Stimulated activated naive B cell treated with anti-CD40 and anti-IgM and Interleukin-4, amounts not matched to agents 10 μg/mL and 1 μg/mL and 100 μg/mL, for 72 hours (primary cell): ENCODE measurements at regions not wholly inside any gene's neighbourhood (a gene's known extent, or its start where the extent isn't known, plus 50 kb on each side); places are given as distances from the start of the nearest gene placed in this dataset.
A peak's percentile ranks its signal among the peaks of the same experiment; 100 is the strongest.

ENCODE experiments used
- ATAC-seq, 2 donors: fragments of 150-1000 bp; cut with Tn5 transposase; replicated peaks; 2 replicates each; pipeline ENCODE4 v1.10.0; 2021; ENCODE audit warnings: moderate library complexity in 1 of 2
- DNase-seq: peaks from one replicate; pipeline ENCODE4 v3.0.0; 2021
- H3K27ac Mint-ChIP-seq: one replicate; pipeline ENCODE4 v1.8.0; 2022; ENCODE audit warnings: mild to moderate bottlenecking, mixed read lengths
- H3K27me3 Mint-ChIP-seq, 2 donors: one replicate each; pipeline ENCODE4 v1.8.0; 2022; ENCODE audit warnings: mixed read lengths in 2 of 2
- H3K36me3 Mint-ChIP-seq, 2 donors: one replicate each; pipeline ENCODE4 v1.8.0; 2022; ENCODE audit warnings: mixed read lengths in 2 of 2, mild to moderate bottlenecking in 1 of 2
- H3K4me1 Mint-ChIP-seq, 2 donors: one replicate each; pipeline ENCODE4 v1.8.0; 2022; ENCODE audit warnings: mixed read lengths in 2 of 2, mild to moderate bottlenecking in 1 of 2
- H3K4me3 Mint-ChIP-seq, 2 donors: one replicate each; pipeline ENCODE4 v1.8.0; 2022; ENCODE audit warnings: mild to moderate bottlenecking in 2 of 2, mixed read lengths in 2 of 2, moderate library complexity in 1 of 2
- H3K9me3 Mint-ChIP-seq, 2 donors: one replicate each; pipeline ENCODE4 v1.8.0; 2022; ENCODE audit warnings: mixed read lengths in 2 of 2, mild to moderate bottlenecking in 1 of 2

GRCh38 chr15:47974724-47975123, 146.1 kb upstream of the SLC24A5 start:
- DNase-seq, result no peak
- no peak for ATAC-seq
- no peak overlapping the region for H3K4me3 Mint-ChIP-seq
- H3K36me3 Mint-ChIP-seq, result no peaks in the 10 kb centered on the region
- H3K9me3 Mint-ChIP-seq, result peaks cover 0 to 5% of the 10 kb centered on the region in 2 donors
- no peaks in the 10 kb centered on the region for H3K4me1 Mint-ChIP-seq
- H3K27ac Mint-ChIP-seq, result no peak overlapping the region
- H3K27me3 Mint-ChIP-seq, result peaks cover 5 to 6% of the 10 kb centered on the region in 2 donors

GRCh38 chr15:47975427-47975826, 145.4 kb upstream of the SLC24A5 start:
- H3K36me3 Mint-ChIP-seq, result no peaks in the 10 kb centered on the region
- peaks cover 0 to 5% of the 10 kb centered on the region in 2 donors for H3K9me3 Mint-ChIP-seq
- no peak overlapping the region for H3K4me3 Mint-ChIP-seq
- no peaks in the 10 kb centered on the region for H3K4me1 Mint-ChIP-seq
- ATAC-seq (no peak), DNase-seq (no peak)
- H3K27ac Mint-ChIP-seq, result no peak overlapping the region
- peaks cover 5 to 6% of the 10 kb centered on the region in 2 donors for H3K27me3 Mint-ChIP-seq

GRCh38 chr15:47983533-47983932, 137.3 kb upstream of the SLC24A5 start:
- H3K4me3 Mint-ChIP-seq, result no peak overlapping the region
- no peak for ATAC-seq
- peaks cover 0 to 7% of the 10 kb centered on the region in 2 donors for H3K27me3 Mint-ChIP-seq
- H3K9me3 Mint-ChIP-seq, result peaks cover 0 to 1% of the 10 kb centered on the region in 2 donors
- no peak overlapping the region for H3K27ac Mint-ChIP-seq
- DNase-seq, result no peak
- no peaks in the 10 kb centered on the region for H3K36me3 Mint-ChIP-seq
- no peaks in the 10 kb centered on the region for H3K4me1 Mint-ChIP-seq

DNA sequence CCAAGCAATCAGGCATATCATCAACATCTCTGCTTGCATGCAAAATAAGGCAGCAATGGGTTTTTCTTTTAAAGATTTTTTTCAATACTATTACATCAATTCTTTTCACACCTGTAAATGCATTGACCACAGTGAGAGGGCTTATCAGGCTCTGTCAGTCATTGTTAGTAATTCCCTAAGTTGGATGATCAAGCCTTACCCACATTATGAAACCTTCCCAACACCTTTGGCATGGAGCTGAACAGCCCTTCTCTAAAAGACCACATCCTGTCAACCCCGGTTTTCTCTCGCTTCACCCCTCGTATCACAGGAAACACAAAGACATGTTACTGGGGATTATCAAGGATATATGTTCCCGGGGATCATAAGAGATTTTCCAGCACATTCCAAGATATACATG, 135.2 kb upstream of the SLC24A5 start:
- Mint-ChIP-seq H3K27me3 (peaks cover 0 to 7% of the 10 kb centered on the region in 2 donors), H3K4me3 (no peak overlapping the region), H3K36me3 (no peaks in the 10 kb centered on the region), H3K4me1 (no peaks in the 10 kb centered on the region), H3K9me3 (no peaks in the 10 kb centered on the region), H3K27ac (no peak overlapping the region)
- no peak for ATAC-seq
- no peak for DNase-seq

GRCh38 chr15:47987461-47987860, 133.3 kb upstream of the SLC24A5 start:
- Mint-ChIP-seq H3K9me3 (no peaks in the 10 kb centered on the region), H3K27me3 (peaks cover 0 to 7% of the 10 kb centered on the region in 2 donors), H3K36me3 (no peaks in the 10 kb centered on the region), H3K4me1 (no peaks in the 10 kb centered on the region), H3K4me3 (no peak overlapping the region), H3K27ac (no peak overlapping the region)
- ATAC-seq (peak in 1 of 2 donors; percentile 6), DNase-seq (no peak)

DNA sequence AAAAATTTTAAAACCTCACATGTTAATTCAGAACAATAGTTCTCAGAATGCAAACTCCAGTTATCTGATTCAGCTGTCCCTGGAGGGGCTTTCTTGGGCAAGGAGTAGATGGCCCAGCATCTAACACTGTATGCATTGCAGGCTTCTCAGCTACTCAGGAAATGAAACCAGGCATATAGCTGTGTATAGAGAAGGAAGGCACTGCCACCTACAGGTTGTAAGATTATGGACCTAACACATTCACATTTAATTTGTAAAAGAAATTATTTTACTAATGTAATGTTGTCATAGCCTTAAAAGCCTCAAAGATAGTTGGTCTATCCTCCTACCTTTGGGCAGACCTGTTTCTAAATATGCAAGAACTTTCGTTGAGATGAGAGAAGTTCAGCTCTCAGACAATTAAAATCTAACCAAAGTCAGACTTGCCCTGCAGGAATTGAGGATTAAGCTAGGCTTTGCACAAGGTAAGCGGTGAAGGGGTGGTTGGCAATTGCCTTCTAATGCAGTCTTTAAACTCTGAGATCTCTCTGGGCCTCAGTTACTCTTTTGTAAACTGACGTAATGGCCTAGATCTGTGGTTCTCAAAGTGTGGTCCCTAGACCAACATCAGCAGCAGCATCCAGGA, 132.8 kb upstream of the SLC24A5 start:
- H3K4me3 Mint-ChIP-seq, result no peak overlapping the region

DNA sequence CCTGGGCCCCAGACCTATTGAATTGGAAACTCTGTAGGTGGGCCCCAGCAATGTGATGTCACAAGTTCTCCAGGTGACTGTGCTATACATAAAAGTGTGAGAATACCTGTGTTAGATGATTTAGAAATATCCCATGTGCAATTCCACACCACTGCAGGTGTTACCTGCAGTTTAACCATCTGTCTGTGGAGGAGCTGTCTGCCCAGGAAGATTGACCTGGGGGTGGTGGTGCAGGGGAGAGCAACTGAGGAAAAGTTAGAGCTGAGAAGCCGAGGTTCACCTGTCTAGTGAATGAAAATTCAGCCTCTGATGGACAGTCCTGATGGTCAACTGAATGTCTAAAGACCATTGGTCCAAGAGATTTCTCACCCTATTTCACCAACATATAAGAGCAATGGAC, 132.2 kb upstream of the SLC24A5 start:
- Mint-ChIP-seq H3K36me3 (no peaks in the 10 kb centered on the region), H3K4me1 (no peaks in the 10 kb centered on the region), H3K9me3 (no peaks in the 10 kb centered on the region), H3K4me3 (no peak overlapping the region), H3K27me3 (peaks cover 0 to 7% of the 10 kb centered on the region in 2 donors), H3K27ac (no peak overlapping the region)
- DNase-seq (no peak), ATAC-seq (no peak)

More for the DNA sequence above, 132.8 kb upstream of the SLC24A5 start:
- ATAC-seq (peak; percentile 96 to 97), DNase-seq (no peak)
- no peaks in the 10 kb centered on the region for H3K4me1 Mint-ChIP-seq
- H3K9me3 Mint-ChIP-seq, result no peaks in the 10 kb centered on the region
- H3K27me3 Mint-ChIP-seq, result peaks cover 0 to 7% of the 10 kb centered on the region in 2 donors
- no peak overlapping the region for H3K27ac Mint-ChIP-seq
- no peaks in the 10 kb centered on the region for H3K36me3 Mint-ChIP-seq

DNA sequence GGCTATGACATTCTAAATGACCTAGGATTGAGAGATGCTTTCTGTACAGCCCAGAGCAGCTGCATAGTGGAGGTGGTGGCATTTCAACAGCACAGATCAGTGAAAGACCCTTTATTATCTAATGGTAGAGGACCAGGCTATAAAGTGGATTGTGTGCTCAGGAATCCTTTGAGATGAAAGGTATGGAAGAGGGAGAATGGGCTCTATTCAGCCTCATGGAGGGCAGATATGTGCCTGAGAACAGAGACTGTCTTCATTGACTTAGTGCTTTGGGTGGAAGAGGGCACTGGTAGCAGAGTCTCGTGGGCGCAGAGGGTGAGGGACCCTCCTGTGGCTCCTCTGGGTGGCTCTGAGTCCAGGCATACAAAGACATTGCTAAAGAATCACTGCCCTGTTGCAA, 130.0 kb upstream of the SLC24A5 start:
- Mint-ChIP-seq H3K27me3 (peaks cover 0 to 7% of the 10 kb centered on the region in 2 donors), H3K4me3 (no peak overlapping the region), H3K27ac (no peak overlapping the region), H3K4me1 (no peaks in the 10 kb centered on the region), H3K36me3 (no peaks in the 10 kb centered on the region), H3K9me3 (no peaks in the 10 kb centered on the region)
- no peak for DNase-seq
- ATAC-seq, result no peak

- no peak for ATAC-seq
- Mint-ChIP-seq H3K9me3 (no peaks in the 10 kb centered on the region), H3K36me3 (no peaks in the 10 kb centered on the region), H3K4me3 (no peak overlapping the region), H3K27me3 (peaks cover 0 to 7% of the 10 kb centered on the region in 2 donors), H3K4me1 (no peaks in the 10 kb centered on the region), H3K27ac (no peak overlapping the region)
- DNase-seq, result no peak
Observed at GRCh38 chr15:47991357-47991756, 129.4 kb upstream of the SLC24A5 start.

DNA sequence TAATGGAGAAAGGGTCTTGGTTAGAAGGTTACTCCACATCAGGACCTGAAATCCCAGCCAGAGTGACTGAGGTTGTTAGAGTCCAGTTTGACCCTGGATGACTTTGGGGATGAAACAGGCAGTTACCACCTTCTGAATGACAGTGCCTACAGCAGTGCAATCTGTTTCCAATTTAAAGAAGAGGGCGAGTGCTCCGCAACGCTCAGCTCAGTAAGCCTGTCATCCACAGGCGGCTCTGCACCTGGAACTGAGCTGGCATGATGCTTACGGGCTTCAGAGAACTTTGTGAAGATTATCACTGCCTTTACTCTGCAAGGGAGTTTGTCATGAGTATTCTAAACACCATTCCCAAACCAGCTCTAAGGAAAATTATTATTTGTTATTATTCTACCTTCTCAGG, 127.7 kb upstream of the SLC24A5 start:
- H3K36me3 Mint-ChIP-seq, result no peaks in the 10 kb centered on the region

GRCh38 chr15:47997195-47998080, 123.4 kb upstream of the SLC24A5 start:
- peaks cover 0 to 4% of the 10 kb centered on the region in 2 donors for H3K9me3 Mint-ChIP-seq
- DNase-seq (no peak), ATAC-seq (no peak)
- peaks cover 10 to 12% of the 10 kb centered on the region in 2 donors for H3K4me1 Mint-ChIP-seq
- H3K27me3 Mint-ChIP-seq, result no peaks in the 10 kb centered on the region
- no peak overlapping the region for H3K27ac Mint-ChIP-seq
- no peaks in the 10 kb centered on the region for H3K36me3 Mint-ChIP-seq
- no peak overlapping the region for H3K4me3 Mint-ChIP-seq

More for the DNA sequence above, 127.7 kb upstream of the SLC24A5 start:
- Mint-ChIP-seq H3K27ac (no peak overlapping the region), H3K9me3 (no peaks in the 10 kb centered on the region), H3K4me3 (no peak overlapping the region), H3K27me3 (no peaks in the 10 kb centered on the region), H3K4me1 (no peaks in the 10 kb centered on the region)
- DNase-seq, result no peak
- ATAC-seq, result no peak

DNA sequence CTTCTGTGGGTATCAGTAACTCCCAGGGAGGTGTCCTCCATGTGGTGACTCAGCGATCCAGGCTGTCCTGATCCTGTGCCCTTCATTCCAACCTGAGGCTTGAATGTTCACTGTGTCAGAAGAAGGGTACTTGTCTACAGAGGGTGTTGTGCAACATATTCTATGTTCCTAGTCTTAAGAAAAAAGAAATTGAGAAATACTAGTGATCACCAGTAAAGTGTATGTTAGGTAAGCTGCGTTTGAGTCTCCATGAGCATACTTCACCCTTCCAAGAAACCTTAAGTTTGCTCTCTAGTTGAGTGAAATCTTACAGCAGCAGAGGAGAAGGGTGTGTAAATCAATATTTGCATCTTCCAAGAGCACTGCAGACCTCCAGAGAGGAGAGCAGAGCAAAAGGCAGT, 122.2 kb upstream of the SLC24A5 start:
- no peak for DNase-seq
- Mint-ChIP-seq H3K27me3 (no peaks in the 10 kb centered on the region), H3K36me3 (no peaks in the 10 kb centered on the region), H3K4me3 (no peak overlapping the region), H3K27ac (no peak overlapping the region), H3K9me3 (peaks cover 0 to 4% of the 10 kb centered on the region in 2 donors), H3K4me1 (peaks cover 12 to 18% of the 10 kb centered on the region in 2 donors)
- ATAC-seq, result no peak

DNA sequence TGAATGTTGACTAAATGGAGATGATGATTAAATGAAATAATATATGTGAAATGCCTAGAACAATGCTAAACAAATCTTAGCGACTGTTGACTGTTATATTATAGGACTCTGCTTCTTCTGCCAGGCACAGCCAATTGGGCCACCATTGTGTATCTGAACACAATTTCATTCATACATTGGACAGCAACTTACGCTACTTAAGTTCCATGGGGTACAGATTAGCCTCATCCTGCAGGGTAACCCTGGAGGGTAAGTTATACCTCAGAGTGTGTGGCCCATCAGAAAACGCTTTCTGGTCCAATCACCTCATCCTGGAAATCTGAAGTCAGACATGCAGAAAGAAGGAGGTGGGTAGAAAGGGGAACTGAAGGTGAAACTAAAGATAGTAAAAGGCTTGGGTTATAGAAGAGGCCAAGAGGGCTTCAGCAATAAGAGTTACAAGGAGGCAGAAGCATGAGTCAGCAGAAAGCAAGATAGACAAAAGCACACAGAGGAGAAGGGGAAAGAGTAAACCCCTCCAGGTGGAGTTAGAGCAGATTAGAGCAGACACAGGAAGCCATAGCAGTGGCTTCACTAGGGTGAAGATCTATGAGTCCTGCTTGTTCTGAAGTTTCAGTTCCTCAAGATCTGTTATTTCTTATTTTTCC, 119.3 kb upstream of the SLC24A5 start:
- Mint-ChIP-seq H3K4me1 (peaks cover 12 to 18% of the 10 kb centered on the region in 2 donors), H3K27ac (peak overlapping the region; percentile 10), H3K9me3 (peaks cover 0 to 4% of the 10 kb centered on the region in 2 donors), H3K36me3 (no peaks in the 10 kb centered on the region), H3K27me3 (peaks cover 0 to 11% of the 10 kb centered on the region in 2 donors), H3K4me3 (no peak overlapping the region)
- ATAC-seq (peak; percentile 87 to 89), DNase-seq (no peak)

- Mint-ChIP-seq H3K36me3 (no peaks in the 10 kb centered on the region), H3K4me3 (peak overlapping the region in 1 of 2 donors; percentile 14), H3K4me1 (peaks cover 12 to 18% of the 10 kb centered on the region in 2 donors), H3K27ac (no peak overlapping the region), H3K27me3 (peaks cover 0 to 11% of the 10 kb centered on the region in 2 donors), H3K9me3 (peaks cover 0 to 4% of the 10 kb centered on the region in 2 donors)
- peak; percentile 46 to 54 for ATAC-seq
- DNase-seq, result no peak
Observed at GRCh38 chr15:48002767-48003166, 118.0 kb upstream of the SLC24A5 start.
